C4-2B (cell line): ENCODE measurements at regions not wholly inside any gene's neighbourhood (a gene's known extent, or its start where the extent isn't known, plus 50 kb on each side); places are given as distances from the start of the nearest gene placed in this dataset.

Source experiments
- CTCF ChIP-seq: fragments of 450-650 bp; conservative IDR thresholded peaks from 2 replicates; pipeline ENCODE4 v1.5.1; 2017; ENCODE audit warnings: mild to moderate bottlenecking
- ZFX ChIP-seq: fragments of 450-650 bp; IDR thresholded peaks from 2 replicates; pipeline ENCODE4 v1.6.1; 2017

- TF ChIP-seq CTCF (no peak), ZFX (no peak)
Observed at GRCh38 chr1:73327998-73328397, 870.0 kb downstream of the LRRIQ3 start.
